GOT3 (cell line): ENCODE measurements at regions not wholly inside any gene's neighbourhood (a gene's known extent, or its start where the extent isn't known, plus 50 kb on each side); places are given as distances from the start of the nearest gene placed in this dataset.

ENCODE experiments used
- DNase-seq: peaks from one replicate; lab custom pipeline; 2025; ENCODE audit warnings: mixed read lengths; lab: John Stamatoyannopoulos, UW

DNA sequence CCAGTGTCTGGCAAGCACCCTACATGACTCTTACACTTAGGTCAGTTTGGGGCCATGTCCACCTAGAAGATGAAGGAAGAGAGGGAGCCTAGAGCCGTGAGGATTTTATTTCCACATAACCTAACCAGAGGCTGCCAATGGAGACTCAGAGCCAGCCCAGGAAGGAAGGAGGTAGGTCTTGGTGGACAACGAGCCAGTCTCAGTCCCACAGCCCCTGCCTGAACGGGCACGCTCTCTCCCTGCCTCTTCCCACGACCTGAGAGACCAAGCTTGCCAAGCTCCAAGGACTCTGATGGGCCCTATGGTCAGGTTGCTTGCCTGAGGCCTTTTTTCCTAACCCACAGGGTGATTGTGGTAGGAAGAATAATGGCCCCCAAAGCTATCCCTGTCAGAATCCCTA lies 188.4 kb downstream of the TFCP2L1 start:
- DNase-seq: no peak

DNA sequence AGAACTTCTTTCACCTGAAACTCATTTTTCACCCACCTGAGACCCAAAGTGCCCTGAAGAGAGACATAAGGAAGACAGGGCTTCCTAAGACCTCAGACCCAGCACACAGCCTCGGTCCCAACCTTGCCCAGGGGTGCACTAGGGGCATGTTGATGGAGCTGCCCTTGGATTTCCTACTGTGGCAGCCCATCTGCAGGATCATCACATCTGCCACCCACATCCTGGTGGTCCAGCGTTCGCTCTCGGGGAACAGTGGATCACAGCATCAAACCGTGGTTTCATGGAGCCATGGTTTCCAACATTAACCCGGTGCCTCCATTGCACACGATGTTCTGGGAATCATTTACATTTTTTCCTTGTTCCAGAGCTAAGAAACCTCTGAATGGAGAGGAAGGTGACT lies 186.4 kb downstream of the TFCP2L1 start:
- no peak for DNase-seq

DNA sequence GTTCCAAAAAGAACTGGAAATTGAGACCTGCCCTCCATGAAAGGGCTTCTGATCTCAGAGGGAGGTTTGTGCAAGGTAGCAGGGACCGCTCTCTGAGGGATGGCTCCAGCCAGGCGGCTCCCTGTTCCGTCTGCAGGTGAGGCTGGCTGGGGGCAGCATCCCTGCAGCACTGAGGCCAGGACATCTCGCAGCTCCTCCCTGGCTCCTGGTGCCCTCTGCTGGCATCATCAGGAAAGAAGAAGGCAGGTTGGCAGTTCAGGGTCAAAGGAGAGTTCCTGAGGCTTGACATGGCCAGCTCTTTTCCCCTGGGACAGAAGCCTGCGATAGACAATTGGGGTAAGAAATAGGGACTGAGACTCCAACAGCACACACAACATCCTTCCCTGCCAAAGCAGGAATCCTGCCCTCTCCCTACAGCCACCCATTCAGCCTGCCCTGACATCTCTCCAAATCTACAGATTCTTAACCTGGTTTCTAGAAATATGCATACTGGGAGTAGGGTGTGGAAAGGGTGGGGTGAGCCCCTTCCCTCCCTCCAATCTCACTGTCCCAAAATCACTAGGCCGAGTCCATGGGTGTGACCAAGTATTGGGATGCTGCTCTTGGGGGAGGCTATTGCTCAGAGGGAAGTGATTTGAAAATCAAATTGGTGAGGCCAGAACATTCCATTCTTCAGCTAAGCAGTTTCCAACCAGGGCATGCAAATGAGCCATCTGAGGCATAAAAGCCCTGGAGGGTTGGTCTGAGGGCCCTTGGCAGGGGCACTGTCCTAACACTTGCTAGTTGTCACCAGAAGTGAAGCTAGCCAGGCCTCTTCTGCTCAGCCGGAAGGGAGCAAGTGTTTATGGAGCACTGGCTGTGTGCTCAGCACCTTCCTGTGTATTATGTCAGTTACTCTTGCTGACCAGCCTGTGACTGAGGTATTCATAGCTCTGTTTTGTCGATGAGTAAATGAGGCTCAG lies 185.4 kb downstream of the TFCP2L1 start:
- no peak for DNase-seq

DNA sequence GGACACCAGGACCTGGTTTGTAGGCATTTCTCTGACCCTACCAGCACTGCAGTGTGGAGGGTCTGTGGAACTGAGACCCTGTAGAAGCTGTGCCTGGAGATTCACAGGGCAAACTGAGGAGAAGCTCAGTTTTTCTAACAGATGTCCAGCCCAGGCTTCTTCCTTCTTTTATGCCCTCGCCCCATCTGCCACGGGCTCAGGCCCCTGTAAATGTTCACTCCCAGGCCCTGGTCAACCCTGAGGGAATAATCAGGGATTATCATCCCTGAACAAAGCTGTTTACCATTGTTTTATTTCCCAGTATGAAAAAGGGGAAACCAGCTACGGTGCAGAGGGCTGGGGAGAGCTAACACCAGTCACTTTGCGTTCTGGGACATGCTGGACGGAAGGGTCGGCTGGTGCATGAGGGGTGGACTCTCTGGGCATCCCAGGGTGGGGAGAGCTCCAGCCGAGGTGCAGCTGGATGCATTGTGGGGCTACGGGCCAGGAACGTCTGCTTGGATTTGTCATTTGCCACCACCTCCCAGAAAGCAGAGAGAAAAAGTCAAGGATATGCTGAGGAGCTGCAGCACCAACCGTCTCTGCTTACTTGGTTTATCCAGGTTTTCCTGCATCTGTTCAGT lies 183.8 kb downstream of the TFCP2L1 start:
- DNase-seq: no peak

DNA sequence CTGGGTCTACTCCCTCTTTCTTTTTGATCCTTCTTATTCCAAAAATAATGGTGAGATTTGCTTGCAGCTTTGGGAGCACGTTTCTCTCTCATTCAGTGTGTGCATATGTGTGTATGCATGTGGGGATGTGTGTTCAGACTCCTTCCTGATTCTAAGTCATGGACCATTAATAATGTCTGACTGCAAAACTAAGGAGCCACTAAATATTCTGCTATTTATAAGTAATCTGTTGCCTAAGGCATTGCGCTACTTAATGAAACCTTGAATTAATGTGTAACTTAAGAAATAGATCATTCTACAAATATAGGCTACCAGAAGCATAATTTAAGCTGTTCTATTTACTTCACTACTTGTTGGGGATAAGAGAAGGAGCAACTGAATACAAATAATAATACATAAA lies 182.1 kb downstream of the TFCP2L1 start:
- DNase-seq: no peak

DNA sequence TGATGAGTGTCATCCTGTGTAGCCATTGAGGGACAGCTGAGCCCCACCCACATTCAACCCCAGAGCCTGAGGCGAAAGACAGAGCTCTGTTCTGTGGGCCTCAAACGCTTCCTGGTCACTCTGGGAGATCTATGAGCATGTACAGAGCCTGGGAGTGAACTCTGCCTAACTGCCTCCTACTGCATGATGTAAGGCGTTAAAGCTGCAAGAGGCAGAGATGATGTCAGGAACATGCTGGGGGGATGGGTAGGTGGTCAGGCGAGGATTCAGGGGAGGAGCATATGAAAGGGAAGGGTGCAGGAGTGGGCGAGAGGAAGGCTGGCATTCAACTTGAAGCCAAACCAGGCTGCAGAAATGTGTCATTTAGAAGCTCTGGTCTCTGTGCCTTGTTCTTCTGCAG lies 181.0 kb downstream of the TFCP2L1 start:
- DNase-seq: no peak

DNA sequence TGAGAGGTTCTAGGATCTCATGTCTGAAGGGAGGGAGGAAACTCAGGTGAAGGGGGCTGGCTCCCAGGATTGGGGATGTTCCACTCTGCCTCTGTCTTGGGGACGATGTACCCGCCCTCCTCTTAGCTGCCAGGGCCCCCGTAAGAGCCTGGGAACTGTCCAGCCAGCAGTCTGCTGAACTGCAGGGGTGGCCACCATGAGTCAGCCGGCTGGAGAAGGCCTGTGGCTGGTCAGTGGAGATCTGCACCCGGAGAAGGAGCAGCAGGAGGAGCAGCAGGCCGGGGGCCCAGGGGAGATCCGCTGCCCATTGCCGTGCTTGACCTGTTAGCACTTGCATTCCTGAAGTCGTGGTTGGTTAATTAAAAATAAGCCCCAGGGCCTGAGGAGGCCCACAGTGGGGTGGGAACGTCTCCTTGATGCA lies 180.3 kb downstream of the TFCP2L1 start:
- DNase-seq: no peak

DNA sequence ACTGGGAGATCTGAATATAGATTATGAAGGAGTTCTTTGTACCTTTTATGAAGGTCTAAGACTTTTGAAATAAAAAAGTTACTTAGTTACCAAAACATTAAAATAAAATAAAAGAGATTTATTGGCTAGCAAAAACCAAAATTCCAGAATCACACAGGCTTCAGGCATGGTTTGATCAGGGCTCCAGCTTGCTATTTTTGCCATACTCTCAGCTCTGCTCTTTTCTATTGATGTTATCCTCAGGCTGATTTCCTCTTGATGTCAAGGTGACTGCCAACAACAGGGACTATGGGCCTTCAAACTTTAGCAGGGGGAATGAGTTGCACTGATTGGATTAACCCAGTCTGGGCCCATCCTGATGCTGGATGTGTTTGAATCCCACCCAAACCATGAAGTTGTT lies 174.1 kb downstream of the TFCP2L1 start:
- no peak for DNase-seq

DNA sequence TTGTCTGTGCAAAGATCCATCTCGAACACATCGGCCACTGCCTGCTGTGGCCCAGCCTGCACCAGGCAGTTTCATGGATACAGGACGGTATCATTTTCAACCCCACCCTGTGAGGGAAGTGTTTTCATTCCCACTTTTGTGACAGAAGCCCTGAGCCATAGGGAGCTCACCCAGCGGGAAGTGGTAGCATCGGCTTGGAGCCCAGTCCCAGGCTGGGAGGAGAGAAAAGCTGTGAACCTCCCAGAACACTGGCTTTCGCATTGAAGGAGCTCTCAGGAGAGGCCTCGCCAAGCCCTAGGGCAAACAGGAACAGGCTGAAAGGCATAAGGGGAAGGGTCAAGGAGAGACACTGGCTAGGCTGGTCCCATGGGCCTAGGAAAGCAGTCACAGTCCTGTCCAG lies 166.1 kb downstream of the TFCP2L1 start:
- DNase-seq: no peak

DNA sequence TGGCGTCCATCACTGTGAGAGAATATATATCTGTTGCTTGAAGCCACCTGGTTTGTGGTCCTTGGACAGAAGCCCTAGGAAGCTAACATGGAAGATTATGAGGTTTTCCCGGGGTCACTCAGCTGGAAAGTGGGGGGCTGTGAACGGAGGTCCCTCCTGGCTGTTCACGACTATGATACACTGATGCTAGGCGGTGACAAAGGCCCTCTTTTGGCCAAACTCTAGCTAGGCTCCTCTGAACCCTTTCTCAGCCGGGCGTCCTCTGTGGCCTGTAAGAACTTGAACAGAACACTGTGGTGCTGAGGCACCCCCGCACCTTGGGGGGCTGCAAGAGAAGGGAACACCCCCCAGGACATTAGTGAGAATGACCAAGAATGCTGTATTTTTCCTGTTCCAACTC lies 164.6 kb downstream of the TFCP2L1 start:
- no peak for DNase-seq

DNA sequence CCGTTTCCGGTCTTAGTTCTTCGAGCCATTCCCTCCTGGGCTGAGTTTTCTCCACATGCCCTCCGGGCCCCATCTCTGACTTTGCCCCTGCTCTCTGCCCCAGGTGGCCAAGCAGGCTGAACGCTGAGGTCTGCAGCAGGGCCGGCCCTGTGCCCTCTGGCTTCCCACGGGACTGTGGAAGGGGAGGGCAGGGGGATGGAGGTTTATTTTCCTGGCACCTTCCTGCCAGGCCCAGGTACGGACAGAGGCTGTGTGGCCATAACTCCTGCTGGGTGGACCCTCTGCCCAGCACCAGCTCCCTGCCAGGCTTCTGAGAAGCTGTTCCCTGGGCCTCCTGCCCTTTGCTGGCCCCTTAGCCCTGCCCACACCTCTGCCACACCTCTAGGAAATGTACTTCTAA lies 164.0 kb downstream of the TFCP2L1 start:
- DNase-seq: no peak

DNA sequence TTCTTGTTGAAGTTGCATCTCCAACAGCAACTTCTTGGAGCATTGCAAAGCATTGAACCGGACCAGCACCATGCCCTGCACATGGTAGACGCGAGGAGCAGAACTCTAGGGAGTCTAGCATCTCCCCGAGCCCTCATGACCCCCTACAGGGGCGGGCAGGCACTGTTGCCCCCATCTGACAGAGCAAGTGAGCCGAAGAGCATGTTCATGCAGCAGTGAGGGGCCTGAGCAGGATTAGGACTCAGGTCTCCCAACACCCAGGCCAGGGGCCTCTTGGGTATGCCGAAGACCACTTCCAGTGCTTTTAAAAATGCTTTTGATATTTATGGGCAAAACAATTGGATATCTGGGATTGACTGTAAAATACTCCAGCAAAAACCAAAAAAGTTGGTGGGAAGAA lies 163.3 kb downstream of the TFCP2L1 start:
- DNase-seq: no peak

DNA sequence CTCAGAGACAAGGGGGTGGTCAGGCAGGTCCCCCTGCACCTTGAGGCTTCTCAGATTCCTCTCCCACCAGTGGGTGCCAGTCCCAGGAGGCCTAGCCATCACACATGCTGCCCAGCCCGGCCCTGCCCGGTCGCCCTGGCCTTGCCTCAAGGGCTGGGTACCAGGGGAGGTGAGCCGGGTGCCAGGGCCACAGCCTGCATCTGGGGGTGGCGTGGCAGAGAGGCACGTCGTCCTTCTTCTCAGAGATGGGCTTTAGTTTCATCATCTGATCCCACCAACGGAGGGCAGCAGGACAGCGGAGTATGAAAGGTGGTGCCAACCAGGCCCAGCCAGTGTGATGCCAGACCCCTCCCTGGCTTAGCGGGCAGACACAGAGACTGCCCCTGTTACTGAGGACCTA lies 161.7 kb downstream of the TFCP2L1 start:
- no peak for DNase-seq

DNA sequence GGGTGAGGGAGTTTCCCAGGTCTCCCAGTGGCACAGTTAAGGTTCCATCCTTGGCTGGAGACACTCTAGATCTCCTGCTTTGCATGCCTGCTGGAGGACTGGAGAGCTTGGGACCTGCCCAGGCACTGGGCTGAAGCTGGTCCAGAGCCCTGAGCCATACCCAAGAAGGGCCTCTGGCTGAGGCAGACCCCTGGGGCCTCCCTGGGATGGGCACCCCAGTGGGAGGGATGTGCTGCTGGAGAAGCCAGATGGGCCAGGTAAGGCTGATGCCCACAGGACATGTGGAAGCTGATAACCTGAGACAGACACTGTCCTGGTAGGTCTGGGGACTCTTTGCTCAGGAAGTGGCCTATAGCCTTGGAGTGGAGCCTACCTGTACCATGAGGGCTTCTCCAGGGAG lies 160.7 kb downstream of the TFCP2L1 start:
- DNase-seq: no peak

DNA sequence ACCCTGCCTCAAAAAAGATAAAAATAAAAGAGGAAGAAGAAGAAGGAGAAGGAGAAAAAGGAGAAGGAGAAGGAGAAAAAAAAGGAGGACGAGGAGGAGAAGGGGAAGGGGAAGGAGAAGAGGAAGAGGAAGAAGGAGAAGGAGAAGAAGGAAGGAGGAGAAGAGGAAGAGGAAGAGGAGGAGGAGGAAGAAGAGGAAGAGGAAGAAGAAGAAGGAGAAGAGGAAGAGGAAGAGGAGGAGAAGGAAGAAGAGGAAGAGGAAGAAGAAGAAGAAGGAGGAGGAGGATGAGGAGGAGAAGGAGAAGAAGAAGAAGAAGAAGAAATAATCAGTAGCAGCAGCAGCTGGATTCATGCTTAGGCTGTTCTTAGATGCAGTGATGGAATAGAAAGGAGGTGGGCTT lies 159.7 kb downstream of the TFCP2L1 start:
- DNase-seq: no peak

DNA sequence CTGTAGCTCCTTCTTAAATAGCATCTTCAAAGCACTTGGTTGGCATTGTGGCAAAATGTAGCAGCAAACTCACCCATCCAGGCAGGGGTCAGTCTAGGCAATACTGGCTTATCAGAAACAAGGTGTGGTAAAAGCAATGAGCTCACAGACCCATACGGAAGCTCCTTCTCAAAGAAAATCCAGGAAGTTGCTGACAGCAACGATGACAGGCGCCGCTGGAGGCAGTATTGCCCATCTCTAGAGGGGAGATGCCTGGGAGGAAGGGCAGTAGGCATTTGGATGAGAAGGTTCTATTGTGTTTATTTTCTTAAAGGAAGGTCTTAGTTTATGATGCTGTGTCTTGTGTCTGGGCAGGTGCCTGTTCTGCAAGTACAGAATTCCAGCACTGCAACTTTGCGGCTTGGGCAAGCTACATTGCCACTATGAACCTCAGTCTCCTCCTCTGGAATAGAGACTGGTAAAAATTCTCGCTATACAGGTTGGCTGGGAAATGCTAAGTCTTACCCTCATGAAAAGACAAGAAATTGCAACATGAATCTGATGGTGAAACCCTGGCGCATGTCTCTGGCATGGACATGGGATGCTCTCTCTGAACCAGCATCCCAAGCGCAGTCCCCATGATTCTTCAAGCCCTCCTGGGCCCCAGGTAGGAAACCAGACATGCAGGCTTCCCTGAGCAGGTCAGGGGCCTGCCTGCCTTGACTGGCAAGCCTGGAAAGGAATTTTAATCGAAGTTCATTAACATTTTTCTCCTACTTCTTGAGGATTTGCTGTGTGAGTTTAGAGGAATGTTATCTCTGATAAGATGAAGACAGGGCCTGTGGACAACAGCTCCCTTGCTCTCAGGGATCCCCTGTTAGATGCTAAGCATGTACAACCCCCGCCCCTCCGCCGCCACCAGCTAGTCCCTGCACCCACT lies 156.0 kb downstream of the TFCP2L1 start:
- no peak for DNase-seq

DNA sequence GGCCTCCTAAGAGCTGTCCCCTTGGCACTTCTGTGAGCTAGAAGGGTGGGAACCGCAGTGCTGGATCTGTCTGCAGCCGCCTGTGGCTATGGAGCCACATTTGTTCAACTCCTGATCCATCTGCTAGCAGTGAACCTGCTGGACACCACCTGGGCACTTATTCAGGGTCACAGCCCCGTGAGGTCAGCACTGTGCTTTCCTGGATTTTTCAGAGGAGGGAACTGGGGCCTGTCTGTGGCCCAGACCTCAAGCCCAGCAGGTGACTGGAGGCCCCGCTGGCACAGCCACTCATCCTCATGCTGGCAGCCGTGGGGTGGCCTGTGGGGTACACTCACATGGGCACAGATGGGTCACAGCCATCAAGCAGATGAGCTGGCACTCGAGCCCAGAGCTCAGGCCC lies 155.3 kb downstream of the TFCP2L1 start:
- no peak for DNase-seq

DNA sequence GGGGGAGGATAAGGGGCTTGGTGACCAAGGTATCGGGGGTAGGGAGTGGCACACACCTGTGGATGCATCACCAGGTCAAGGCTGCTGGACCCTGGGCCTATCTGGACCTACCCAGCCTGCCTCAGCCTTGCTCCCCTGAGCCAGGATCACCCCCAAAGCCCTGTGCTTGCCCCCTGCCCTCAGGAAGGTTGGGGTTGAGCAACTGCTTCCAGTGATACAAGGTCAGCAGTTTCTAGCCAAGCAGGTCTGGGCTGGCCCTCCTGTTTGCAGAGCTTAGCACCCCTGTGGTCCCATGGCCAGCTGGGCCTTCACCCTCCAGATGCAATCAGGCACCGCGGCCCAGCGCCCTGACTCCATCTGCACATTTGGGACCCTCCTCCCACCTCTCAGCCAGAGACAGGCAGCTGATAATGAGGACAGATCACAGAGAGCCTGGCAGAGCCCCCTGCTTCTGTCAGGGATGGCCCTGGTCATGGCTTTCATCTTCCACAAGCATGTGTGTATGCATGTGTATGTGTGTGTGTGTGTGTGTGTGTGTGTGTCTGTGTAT lies 154.6 kb downstream of the TFCP2L1 start:
- no peak for DNase-seq

DNA sequence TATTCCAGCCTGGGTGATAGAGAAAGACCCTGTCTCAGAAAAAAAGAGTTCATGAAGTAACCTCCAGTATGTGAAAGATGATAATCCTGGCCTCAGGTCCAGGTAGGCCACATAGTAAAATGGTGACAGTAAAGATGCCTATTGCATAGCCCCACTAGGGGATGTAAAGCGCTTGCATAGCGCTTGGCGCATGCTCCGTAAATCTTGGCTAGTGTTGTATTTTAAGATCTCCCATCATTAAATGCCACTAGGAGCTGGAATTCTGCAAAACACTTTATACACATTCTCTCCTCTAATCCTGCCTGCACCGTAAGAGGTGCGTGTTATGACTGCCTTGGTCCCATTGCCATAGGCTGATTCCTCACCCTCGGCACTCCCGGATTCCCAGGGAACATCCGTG lies 153.6 kb downstream of the TFCP2L1 start:
- no peak for DNase-seq

DNA sequence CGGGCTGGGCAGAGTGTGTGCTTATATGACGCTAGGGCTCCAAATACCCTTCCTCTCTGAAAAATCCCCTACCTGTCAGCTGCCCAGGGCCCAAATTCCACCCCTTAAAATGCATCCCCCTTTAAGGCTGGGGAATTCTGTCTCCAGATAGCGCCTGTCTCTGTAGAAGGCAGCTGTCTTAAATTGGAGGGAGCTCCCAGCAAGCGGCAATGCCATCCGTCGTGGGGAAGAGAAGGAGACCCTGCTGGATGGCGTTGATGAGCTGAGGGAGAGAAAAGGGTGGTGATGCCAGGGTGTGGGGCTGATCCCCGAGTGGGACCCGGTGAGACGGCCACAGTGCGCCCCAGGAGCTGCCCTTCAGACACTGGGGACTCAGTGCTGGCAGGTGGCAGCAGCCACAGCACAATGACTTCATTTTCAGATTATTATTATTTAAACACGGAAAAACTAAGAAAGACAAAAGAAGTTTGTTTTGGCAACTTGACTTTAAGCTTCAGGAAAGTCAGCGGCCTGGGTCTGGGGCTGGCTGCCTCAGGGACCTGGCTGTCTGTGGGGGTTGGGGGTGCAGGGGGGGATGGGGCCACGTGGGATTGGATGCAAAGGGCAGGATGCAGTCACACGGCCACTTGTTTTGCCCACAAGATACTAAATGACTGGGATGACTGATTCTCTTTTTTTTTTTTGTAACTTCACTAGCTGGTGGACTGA lies 152.8 kb downstream of the TFCP2L1 start:
- no peak for DNase-seq

DNA sequence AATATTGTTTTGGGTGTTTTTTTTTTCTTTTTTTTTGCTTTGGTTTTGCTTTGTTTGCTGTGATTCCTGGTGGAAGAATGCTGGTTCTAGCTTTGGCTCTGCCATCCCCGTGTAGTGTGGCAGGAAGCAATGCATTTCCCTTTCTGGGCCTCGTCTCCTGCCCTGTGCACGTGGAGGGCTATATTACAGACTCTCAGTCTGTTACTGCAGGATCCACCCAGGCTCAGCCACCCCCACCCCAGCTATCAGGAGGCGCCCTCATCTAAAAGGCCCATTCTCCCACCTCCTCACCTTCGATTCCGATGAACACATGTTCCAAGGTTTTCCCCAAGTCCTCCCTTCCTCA lies 152.3 kb downstream of the TFCP2L1 start:
- no peak for DNase-seq
